K562 (cell line): ENCODE measurements at regions not wholly inside any gene's neighbourhood (a gene's known extent, or its start where the extent isn't known, plus 50 kb on each side); places are given as distances from the start of the nearest gene placed in this dataset.

ENCODE experiments used
- CREB1 ChIP-seq, 2 experiments: sonication (generic) in 1 of 2; formaldehyde crosslinking in 1 of 2; IDR thresholded peaks; 2 replicates each; pipeline versions ENCODE4 v1.6.1 to v1.8.0; 2012 to 2022; ENCODE audit warnings: inconsistent platforms in 1 of 2, mild to moderate bottlenecking in 1 of 2, missing genetic modification reagents in 1 of 2, moderate library complexity in 1 of 2
- DEAF1 ChIP-seq: fragments of 450-650 bp; formaldehyde crosslinking; IDR thresholded peaks from 2 replicates; pipeline ENCODE4 v1.4.0; 2020; ENCODE audit warnings: mild to moderate bottlenecking, moderate library complexity
- ESRRA ChIP-seq: fragments of 450-650 bp; IDR thresholded peaks from 2 replicates; pipeline ENCODE4 v1.6.1; 2014; ENCODE audit warnings: low read depth, mild to moderate bottlenecking, moderate library complexity, borderline replicate concordance
- EZH2 ChIP-seq: IDR thresholded peaks from 2 replicates; pipeline ENCODE4 v1.6.1; 2012; ENCODE audit warnings: low read depth, mild to moderate bottlenecking, inconsistent platforms, low read length, borderline replicate concordance
- NELFE ChIP-seq: IDR thresholded peaks from 2 replicates; pipeline ENCODE4 v1.6.1; 2011; ENCODE audit warnings: mild to moderate bottlenecking; ENCODE audit not compliant: insufficient read depth, insufficient read length
- PBX2 ChIP-seq, 2 experiments: IDR thresholded peaks in 1 of 2; conservative IDR thresholded peaks in 1 of 2; 2 replicates each; pipeline ENCODE4 v1.6.1; 2016; ENCODE audit warnings: low read depth in 2 of 2, mild to moderate bottlenecking in 1 of 2, missing compliant biosample characterization in 1 of 2, missing genetic modification characterization in 1 of 2, moderate library complexity in 1 of 2
- SMC3 ChIP-seq: conservative IDR thresholded peaks from 2 replicates; pipeline ENCODE4 v1.6.1; 2011; ENCODE audit warnings: low read depth, low read length, improper control_type of control experiment; ENCODE audit not compliant: insufficient read depth
- TAF1 ChIP-seq: IDR thresholded peaks from 2 replicates; pipeline ENCODE4 v1.6.1; 2011; ENCODE audit warnings: mild to moderate bottlenecking, low read length, moderate library complexity; ENCODE audit not compliant: insufficient read depth, control insufficient read depth, severe bottlenecking; ENCODE audit errors: extremely low read depth

GRCh38 chr2:180124273-180125139 is 117.4 kb upstream of the CWC22 start (continued):
- no peak for TF ChIP-seq PBX2 (CRISPR knock-in tag; IDR thresholded peaks at IDR 0.05; ENCODE audit: low read depth)
- TF ChIP-seq PBX2 (tag; conservative IDR thresholded peaks at IDR 0.05; ENCODE audit: low read depth): 0 out of 2 replicates have a peak, but pooled peaks have one; percentile 30
- no peak for TF ChIP-seq TAF1
- no peak for TF ChIP-seq EZH2
- TF ChIP-seq ESRRA: no peak
- TF ChIP-seq NELFE: no peak
- TF ChIP-seq SMC3: peak; percentile 43
- no peak for TF ChIP-seq CREB1 (IDR thresholded peaks at IDR 0.05)
- no peak for TF ChIP-seq CREB1 (CRISPR knock-in tag; IDR thresholded peaks at IDR 0.05)
- peak; percentile 63 for TF ChIP-seq DEAF1 (CRISPR knock-in tag)
